ENCODE measurements at regions not wholly inside any gene's neighbourhood (a gene's known extent, or its start where the extent isn't known, plus 50 kb on each side); places are given as distances from the start of the nearest gene placed in this dataset.

DNA sequence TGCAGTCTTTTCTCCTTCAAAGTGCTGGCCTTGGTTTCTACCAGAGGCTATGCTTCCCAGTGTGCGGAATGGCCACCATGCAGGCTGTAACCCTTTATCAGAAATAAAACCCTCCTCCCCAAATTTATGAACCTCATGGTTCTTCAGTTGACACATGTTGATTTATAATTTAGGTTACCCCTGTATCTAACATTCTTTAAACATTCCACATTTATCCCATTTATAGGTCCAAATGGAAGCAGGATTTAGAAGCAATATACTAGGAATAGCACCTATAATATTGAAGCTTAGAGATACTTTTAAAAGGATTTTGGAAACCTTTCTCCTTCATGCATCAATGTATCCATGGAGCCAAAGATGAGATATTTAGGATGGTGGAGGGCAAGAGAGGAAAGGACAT is 438.8 kb upstream of the C16orf82 start:
- TF ChIP-seq POLR2AphosphoS5 (IDR thresholded peaks at IDR 0.05; ENCODE audit: low read depth, low read length), result no peak
- TF ChIP-seq, protein P1, sequence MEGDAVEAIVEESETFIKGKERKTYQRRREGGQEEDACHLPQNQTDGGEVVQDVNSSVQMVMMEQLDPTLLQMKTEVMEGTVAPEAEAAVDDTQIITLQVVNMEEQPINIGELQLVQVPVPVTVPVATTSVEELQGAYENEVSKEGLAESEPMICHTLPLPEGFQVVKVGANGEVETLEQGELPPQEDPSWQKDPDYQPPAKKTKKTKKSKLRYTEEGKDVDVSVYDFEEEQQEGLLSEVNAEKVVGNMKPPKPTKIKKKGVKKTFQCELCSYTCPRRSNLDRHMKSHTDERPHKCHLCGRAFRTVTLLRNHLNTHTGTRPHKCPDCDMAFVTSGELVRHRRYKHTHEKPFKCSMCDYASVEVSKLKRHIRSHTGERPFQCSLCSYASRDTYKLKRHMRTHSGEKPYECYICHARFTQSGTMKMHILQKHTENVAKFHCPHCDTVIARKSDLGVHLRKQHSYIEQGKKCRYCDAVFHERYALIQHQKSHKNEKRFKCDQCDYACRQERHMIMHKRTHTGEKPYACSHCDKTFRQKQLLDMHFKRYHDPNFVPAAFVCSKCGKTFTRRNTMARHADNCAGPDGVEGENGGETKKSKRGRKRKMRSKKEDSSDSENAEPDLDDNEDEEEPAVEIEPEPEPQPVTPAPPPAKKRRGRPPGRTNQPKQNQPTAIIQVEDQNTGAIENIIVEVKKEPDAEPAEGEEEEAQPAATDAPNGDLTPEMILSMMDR (IDR thresholded peaks at IDR 0.05 in 2 of 3, conservative IDR thresholded peaks at IDR 0.05 in 1 of 3; ENCODE audit: borderline replicate concordance in 1 of 3, insufficient read depth in 1 of 3, low read depth in 2 of 3, low read length in 2 of 3), result no peak
- no peak for TF ChIP-seq EZH2 (IDR thresholded peaks at IDR 0.05)
- TF ChIP-seq POLR2A (IDR thresholded peaks at IDR 0.05; ENCODE audit: borderline replicate concordance, extremely low read depth, insufficient read depth, insufficient read length), result no peak
- TF ChIP-seq SIN3A (IDR thresholded peaks at IDR 0.05; ENCODE audit: low read depth), result no peak
- no peak for TF ChIP-seq EZH2phosphoT487 (IDR thresholded peaks at IDR 0.05; ENCODE audit: borderline replicate concordance)
- no peak for TF ChIP-seq JUND (IDR thresholded peaks at IDR 0.05)
